ENCODE measurements at regions not wholly inside any gene's neighbourhood (a gene's known extent, or its start where the extent isn't known, plus 50 kb on each side); places are given as distances from the start of the nearest gene placed in this dataset.
"Not testable (repeated sequence)": the region's sequence is repeated elsewhere in the genome, so short reads cannot be mapped to it uniquely, and the experiment has no call there.

DNA sequence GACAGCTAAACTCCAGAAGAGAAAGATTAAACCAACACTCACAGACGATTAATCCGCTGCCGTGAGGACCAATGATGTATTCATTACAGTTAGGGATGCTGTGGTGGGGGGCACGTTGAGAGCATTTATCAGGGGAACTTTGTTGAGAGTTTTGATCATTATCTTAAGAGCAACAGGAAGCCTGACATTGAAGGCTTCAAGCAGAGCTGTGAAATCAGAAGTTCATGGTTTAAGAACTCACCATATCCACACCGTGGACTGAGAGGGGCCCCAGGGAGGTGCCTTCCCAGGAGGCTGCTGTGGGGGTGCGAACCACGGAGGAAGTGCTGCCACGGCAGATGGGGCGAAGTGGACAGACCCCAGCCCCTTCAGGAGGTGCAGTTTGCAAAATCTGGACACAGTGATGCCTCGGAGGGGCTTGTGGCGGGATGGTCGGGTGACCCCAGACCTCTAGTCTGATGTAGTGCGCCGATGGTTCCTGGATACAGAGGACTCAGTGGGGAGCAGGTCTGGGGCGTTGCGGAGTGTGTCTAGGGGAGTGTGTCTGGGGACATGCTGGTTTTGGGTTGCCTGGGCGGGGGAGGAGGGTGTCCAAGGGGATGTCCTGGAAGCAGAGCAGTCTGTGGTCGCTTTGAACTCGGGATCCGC is 73.0 kb downstream of the DIO3 start:
- in situ Hi-C loops (cut with MboI; ENCODE audit: low sequenced_read_pairs): loop anchor here (25.0 kb wide), 1 partner anchor 1222 kb away; no protein-coding TSS in a partner anchor

DNA sequence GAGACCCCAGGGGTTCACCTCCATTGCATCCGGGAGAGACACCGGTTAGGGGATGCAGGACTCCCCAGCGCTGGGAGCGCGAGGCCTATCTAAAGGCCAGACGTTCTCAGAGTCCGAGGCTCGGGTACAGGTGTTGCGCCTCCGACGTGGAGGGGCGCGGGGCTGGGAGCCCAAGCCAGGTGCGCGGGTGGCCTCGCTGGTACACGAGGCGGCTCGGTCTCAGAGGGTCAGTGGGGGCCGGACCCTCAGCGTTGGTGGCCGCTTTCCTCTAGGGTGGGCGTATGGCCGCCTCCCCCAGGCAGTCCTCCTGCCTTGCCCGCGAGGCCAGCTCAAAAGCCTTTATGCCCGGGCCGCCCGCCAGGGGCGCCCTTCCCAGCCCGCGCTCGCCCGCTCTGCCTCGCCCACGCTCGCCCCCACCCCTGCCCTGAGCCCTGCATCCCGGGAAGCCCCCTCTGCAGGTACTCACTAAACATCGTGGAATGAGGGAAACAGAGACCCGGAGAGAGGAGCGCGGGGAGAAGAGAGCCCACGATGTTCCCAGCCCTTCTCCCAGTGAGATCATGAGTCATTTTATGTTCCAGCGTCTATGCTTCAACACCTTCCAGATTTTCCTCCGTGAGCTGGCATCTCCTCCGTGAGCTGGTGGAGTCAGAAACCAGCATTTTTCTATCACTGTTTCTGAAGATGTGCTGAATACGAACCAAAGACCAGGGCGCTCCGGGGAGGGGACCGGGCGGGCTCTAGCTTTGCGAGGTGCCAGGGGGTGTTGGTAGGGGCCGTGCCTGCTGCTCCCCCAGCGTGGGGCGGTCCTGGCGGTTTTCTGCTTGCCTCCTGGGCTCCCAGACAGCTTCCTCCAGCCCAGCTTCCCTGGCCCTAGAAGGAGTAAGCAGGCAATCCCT is 73.8 kb downstream of the DIO3 start:
- in situ Hi-C loops (cut with MboI; ENCODE audit: low sequenced_read_pairs): loop anchor here (25.0 kb wide), 1 partner anchor 1223 kb away; no protein-coding TSS in a partner anchor

DNA sequence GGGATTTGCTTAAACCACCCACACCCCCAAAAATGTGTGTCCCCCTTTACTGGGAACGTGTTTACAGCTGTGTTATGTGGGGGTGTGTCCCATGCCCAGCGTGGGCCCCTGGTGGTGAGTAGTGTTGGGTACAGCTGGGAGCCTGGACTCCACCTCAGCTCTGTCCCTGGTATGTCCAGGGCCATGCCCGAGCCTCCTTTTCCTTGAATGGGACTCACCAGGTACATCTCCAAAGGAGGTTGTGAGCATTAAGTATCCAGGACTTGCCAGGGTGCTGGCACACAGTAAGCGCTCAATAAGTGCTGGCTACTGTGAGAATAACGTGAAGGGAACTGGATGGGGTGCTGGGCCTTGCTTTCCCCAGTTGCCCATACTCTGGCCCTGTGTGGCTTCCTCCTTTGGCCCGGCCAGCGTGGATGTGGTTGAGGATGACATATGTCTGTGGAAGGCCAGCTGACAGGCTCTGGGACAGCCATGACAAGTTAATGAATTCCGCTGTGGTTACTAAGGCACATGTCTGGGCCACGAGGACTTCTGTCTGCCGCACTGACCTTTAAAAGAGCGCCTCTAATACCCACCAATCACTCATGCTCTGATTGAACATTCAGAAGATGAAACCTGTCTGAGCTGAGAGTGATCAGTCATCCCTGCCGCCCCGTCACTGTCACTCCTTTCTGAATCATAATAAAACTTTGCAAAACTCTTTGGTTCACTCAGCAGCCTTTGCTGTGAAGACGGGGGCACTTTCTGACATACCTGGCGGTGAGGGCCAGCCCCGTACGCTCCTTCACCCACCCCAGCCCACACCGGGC is 74.7 kb downstream of the DIO3 start:
- in situ Hi-C loops (cut with MboI; ENCODE audit: low sequenced_read_pairs): loop anchor here (25.0 kb wide), 1 partner anchor 1224 kb away; no protein-coding TSS in a partner anchor

DNA sequence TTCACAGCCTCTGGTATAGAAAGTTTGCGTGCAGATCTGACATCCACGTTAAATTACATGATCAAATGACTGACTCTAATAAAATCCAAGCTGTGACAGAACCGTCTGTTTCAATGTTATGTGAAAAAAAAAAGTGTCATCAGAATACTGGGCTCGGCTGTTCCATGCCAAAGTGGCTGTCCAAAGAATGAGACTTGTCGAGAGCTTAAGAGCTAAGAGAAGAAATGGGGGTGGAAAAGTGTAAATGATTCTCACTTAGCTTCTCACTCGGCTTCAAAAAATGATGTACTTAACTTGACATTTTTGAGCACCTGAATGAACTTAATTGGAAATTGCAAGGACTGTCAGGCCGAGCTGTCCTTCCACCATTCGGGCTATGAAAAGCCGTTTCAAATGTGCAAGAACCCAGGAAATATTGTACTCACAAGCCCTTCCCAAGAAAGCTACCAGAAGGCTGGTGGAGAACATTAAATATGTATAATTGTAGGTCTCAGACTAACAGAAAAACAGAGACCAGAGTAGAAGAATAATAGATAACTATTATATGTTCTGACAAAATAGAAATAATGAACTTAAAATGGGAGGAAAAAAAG is 78.0 kb downstream of the DIO3 start:
- in situ Hi-C loops (cut with MboI; ENCODE audit: low sequenced_read_pairs): loop anchor here (25.0 kb wide), 1 partner anchor 1227 kb away; no protein-coding TSS in a partner anchor

DNA sequence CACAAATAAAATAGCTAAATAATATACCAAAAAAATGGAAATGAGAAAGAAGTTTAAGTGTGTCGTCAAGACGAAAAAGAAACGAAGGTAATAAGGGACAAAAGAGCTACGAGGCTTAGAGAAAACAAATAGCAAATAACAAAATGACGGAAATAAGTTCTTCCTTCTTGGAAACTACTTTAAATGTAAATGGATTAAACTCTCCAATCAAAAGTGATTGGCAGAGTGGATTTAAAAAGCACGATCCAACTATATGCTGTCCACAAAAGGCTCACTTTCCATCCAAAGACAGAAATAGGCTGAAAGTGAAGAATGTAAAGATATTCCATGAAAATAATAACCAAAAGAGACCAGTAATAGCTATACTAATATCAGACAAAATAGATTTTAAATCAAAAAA is 82.4 kb downstream of the DIO3 start:
- in situ Hi-C loops (cut with MboI; ENCODE audit: low sequenced_read_pairs): loop anchor here (25.0 kb wide), 1 partner anchor 1231 kb away; no protein-coding TSS in a partner anchor

DNA sequence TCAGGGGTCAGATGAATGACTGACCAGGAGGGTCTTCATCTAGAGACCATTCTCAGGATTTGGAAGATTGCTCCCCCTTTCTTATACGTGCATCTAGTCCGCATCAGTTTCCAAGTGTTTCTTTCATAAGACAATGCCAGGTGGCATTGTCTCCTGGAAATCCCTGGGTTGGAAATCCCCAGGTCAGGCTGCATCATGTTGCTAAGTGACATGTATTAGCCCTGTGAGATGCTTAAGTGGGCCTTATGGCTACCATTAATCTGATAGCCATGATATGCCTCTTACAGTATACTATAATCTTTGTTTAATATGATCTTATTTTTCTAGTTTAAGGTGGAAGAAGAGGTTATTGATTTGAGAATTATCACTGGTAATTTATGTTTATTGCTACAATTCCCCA is 92.8 kb downstream of the DIO3 start:
- in situ Hi-C loops (cut with MboI; ENCODE audit: low sequenced_read_pairs): no loop called here

DNA sequence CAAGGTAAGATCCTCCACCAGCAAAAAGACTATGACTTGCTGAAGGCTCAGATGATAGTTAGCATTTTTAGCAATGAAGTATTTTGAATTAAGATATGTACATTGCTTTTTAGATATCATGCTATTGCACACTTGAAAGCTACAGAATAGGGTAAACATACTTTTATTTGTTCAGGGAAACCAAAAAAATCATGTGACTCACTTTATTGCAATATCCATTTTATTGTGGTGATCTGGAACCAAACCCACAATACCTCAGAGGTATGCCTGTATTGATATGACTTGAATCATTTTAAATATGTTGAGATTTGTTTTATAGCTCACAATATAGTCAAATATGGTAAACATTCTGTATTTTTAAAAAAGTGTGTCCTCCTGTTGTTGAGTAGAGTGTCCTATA is 96.1 kb downstream of the DIO3 start:
- in situ Hi-C loops (cut with MboI; ENCODE audit: low sequenced_read_pairs): no loop called here

DNA sequence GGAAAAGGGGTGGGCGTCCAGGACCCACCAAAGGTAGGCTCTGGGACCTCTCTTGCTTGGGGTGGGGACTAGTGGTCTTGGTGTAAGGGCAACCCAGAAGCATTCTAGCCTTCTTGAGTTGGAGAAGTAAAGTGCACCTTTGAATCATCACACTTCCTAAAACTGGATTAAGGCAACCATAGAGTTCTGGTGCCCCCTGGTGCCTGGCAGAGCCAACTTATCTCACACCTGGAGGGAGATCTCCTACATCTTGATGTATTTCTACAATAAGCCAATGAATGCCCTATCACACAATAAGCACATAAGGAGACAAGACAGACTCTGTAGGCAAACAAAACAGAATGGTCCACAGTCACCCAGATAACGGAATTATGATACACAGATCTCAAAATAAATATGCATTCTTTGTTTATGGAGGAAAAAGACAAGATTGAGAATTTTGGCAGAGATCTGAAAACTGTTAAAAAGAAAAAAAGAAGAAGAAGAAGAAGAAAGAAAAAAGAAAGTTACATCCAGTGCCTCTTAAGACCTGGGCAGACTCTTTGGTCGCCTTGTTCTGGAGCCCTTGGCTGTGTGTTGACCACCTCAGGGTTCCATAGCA is 95.9 kb upstream of the PPP2R5C start:
- in situ Hi-C loops (cut with MboI; ENCODE audit: low sequenced_read_pairs): no loop called here

DNA sequence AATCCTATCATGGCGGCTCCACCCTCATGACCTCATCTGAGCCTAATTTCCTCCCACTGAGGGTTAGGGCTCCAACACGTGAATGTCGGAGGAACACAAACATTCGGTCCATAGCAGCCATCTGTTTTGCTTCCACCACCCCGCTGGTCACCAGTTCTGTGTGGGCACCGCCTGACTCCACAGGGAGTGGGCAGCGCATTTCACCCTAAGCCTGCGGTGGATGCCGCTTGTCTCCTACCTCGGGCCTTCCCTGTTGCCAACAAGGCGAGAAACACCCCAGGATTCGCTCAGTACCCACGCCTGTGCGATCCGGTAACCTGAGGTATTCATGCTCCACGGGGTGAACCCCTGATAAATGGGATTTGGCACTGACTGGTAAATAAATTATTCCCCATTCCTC is 95.2 kb upstream of the PPP2R5C start:
- in situ Hi-C loops (cut with MboI; ENCODE audit: low sequenced_read_pairs): no loop called here

DNA sequence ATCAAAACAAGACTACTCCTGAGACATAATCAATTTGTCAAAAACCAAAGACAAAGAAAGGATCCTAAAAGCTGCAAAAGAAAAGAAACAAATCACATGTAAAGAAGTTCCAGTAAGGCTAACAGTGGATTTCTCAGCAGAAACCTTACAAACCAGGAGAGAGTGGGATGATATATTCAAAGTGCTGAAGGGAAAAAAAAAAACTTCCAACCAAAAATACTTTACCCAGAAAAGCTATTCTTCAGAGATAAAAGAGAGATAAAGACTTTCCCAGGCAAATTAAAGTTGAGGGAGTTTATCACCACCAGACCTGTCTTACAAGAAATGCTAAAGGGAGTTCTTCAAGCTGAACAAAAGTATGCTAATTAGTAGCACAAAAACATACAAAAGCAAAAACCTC is 91.9 kb upstream of the PPP2R5C start:
- in situ Hi-C loops (cut with MboI; ENCODE audit: low sequenced_read_pairs): no loop called here

DNA sequence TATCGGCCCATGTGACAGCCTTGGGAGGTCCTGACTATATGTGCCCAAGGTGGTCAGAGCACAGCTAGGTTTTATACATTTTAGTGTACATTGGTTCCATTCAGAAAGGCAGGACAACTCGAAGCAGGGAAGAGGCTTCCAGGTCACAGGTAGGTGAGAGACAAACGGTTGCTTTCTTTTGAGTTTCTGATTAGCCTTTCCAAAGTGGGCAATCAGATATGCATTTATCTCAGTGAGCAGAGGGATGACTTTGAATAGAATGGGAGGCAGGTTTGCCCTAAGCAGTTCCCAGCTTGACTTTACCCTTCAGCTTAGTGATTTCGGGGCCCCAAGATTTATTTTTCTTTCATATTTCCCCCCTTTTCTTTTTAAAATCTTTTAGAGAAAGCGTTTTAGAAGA is 87.6 kb upstream of the PPP2R5C start:
- in situ Hi-C loops (cut with MboI; ENCODE audit: low sequenced_read_pairs): no loop called here

DNA sequence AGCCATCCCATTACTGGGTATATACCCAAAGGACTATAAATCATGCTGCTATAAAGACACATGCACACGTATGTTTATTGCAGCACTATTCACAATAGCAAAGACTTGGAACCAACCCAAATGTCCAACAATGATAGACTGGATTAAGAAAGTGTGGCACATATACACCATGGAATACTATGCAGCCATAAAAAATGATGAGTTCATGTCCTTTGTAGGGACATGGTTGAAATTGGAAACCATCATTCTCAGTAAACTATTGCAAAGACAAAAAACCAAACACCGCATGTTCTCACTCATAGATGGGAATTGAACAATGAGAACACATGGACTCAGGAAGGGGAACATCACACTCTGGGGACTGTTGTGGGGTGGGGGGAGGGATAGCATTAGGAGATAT is 85.7 kb upstream of the PPP2R5C start:
- in situ Hi-C loops (cut with MboI; ENCODE audit: low sequenced_read_pairs): not testable (repeated sequence)

DNA sequence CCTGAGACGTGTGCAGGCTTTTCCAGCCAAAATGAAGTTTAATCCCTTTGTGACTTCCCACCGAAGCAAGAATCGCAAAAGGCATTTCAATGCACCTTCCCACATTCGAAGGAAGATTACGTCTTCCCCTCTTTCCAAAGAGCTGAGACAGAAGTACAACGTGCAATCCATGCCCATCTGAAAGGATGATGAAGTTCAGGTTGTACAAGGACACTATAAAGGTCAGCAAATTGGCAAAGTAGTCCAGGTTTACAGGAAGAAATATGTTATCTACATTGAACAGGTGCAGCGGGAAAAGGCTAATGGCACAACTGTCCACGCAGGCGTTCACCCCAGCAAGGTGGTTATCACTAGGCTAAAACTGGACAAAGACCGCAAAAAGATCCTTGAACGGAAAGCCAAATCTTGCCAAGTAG is 83.6 kb upstream of the PPP2R5C start:
- in situ Hi-C loops (cut with MboI; ENCODE audit: low sequenced_read_pairs): not testable (repeated sequence)

DNA sequence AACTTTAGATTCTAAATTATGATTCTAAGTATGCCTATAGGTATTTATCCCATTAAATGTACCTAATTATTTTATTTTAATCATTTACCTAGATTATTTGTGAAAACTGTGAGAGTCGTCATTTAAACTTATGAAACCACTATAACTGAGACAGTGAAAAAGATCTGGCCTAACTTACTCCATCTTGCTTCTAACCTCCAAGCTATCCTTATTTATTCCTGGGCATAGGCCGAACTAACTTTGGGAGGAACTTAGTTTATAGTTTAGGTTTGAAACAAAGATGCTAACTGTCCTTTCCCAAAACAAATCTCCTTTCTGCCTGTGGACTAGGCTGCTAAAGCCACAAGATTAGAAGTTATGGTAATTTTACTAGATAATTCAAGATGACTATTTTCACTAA is 79.7 kb upstream of the PPP2R5C start:
- in situ Hi-C loops (cut with MboI; ENCODE audit: low sequenced_read_pairs): no loop called here

DNA sequence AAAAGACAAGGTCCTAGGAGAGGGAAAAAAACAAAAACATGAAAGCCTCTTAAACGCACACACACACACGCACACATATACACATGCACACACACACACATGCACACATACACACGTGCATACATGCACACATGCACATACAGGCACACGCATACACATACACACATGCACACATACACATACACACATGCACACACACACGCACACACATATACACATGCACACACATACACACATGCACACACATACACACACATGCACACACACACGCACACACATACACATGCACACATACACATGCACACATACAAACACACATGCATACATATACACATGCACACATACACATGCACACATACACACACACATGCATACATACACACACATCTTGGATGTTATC is 78.1 kb upstream of the PPP2R5C start:
- in situ Hi-C loops (cut with MboI; ENCODE audit: low sequenced_read_pairs): no loop called here

DNA sequence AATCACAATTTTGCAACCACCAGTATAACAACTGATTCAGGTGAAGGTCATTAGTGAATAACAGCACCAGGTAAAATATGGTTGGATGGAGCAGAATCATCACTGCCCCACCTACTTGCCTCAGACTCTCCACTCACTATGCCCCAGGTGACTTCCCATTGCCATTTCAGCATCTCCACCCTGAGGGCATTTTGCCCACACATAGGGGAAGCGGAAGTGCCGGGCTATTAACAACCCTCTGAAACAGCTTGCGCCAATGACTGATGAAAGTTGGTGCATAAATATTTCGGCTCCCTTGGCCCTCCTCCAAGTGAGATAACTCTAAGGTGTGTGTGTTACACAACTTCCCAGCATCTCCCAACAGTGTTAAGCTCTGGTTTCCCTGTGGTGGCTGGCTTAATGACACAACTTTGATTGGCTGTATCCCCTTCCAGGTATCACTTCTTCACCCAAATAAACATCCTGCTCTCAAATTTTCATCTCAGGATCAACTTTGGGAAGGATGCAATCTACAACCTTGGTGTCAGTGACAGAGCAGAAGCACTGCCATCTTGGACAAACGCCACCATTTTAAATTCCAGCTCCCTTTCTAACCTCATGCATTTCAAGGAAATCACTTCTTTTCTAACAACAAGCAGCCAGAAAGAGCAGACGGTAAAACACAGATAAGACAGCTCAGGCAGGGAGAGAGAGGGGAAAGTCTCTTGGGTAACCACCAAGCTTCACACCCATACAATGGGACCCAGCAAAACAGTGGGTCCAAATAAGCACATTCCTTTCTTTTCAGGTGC is 73.6 kb upstream of the PPP2R5C start:
- in situ Hi-C loops (cut with MboI; ENCODE audit: low sequenced_read_pairs): no loop called here

DNA sequence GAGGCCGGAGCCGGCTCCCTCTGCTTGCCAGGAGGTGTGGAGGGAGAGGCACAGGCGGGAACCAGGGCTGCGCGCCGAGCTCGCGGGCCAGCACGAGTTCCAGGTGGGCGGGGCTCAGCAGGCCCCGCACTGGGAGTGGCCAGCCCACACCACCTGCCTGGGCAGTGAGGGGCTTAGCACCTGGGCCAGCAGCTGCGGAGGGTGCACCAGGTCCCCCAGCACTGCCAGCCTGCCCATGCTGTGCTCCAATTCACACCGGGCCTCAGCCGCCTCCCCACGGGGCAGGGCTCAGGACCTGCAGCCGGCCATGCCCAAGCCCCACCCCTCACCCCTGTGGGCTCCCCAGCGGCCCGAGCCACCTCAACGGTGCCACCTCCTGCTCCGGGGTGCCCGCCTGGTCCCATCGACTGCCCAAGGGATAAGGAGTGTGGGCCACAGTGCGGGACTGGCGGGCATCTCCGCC is 72.4 kb upstream of the PPP2R5C start:
- in situ Hi-C loops (cut with MboI; ENCODE audit: low sequenced_read_pairs): no loop called here

DNA sequence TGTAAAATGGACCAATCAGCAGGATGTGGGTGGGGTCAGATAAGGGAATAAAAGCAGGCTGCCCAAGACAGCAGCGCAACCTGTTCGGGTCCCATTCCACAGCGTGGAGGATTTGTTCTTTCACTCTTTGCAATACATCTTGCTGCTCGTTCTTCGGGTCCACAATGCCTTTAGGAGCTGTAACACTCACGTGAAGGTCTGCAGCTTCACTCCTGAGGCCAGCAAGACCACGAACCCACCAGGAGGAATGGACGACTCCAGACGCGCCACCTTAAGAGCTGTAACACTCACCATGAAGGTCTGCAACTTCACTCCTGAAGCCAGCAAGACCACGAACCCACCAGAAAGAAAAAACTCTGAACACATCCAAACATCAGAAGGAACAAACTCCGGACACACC is 71.5 kb upstream of the PPP2R5C start:
- in situ Hi-C loops (cut with MboI; ENCODE audit: low sequenced_read_pairs): not testable (repeated sequence)

DNA sequence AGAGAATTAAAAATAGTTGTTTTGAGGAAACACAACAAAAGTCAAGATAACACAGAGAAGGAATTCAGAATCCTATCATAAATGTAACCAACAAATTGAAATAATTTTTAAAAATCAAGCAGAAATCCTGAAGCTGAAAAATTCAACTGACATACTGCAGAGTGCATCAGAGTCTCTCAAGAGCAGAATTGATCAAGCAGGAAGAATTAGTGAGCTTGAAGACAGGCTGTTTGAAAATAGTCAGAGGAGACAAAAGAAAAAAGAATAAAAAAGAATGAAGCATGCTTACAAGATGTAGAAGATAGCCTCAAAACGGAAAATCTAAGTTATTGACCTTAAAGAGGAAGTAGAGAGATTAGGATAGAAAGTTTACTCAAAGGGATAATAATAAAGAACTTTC is 65.8 kb upstream of the PPP2R5C start:
- in situ Hi-C loops (cut with MboI; ENCODE audit: low sequenced_read_pairs): no loop called here
